ENCODE measurements at regions not wholly inside any gene's neighbourhood (a gene's known extent, or its start where the extent isn't known, plus 50 kb on each side); places are given as distances from the start of the nearest gene placed in this dataset.

DNA sequence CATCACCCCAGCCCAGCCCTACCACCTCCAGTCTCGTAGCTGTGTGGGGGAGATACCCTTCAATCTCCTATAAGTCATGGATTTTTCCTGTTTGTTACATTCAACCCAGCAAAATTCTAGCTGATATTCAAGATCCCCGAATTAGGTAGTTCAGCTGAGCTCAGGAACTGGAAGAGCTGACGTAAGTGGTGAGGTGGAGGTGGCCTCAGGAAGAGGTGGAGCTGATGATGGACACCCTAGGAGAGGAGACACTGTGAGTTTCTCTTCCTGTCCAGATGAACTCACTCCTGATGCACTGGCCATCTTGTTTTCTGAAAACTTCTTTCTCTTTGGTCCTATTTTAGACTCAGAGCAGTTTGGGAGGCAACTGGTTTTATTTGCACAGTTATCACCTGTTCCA, 90.5 kb upstream of the PITRM1 start:
- Histone ChIP-seq H3K27me3 (ENCODE audit: control insufficient read depth, insufficient read depth, low read length) (no peaks in the 10 kb centered on the region), H3K4me3 (ENCODE audit: low read depth, low read length) (no peak overlapping the region), H3K36me3 (ENCODE audit: control insufficient read depth, insufficient read depth, low read length) (no peaks in the 10 kb centered on the region)
- DNase-seq (ENCODE audit: low read depth) = no peak
- TF ChIP-seq, protein P1, sequence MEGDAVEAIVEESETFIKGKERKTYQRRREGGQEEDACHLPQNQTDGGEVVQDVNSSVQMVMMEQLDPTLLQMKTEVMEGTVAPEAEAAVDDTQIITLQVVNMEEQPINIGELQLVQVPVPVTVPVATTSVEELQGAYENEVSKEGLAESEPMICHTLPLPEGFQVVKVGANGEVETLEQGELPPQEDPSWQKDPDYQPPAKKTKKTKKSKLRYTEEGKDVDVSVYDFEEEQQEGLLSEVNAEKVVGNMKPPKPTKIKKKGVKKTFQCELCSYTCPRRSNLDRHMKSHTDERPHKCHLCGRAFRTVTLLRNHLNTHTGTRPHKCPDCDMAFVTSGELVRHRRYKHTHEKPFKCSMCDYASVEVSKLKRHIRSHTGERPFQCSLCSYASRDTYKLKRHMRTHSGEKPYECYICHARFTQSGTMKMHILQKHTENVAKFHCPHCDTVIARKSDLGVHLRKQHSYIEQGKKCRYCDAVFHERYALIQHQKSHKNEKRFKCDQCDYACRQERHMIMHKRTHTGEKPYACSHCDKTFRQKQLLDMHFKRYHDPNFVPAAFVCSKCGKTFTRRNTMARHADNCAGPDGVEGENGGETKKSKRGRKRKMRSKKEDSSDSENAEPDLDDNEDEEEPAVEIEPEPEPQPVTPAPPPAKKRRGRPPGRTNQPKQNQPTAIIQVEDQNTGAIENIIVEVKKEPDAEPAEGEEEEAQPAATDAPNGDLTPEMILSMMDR (IDR thresholded peaks at IDR 0.05; ENCODE audit: insufficient read depth, low read length, poor library complexity, severe bottlenecking) = no peak

DNA sequence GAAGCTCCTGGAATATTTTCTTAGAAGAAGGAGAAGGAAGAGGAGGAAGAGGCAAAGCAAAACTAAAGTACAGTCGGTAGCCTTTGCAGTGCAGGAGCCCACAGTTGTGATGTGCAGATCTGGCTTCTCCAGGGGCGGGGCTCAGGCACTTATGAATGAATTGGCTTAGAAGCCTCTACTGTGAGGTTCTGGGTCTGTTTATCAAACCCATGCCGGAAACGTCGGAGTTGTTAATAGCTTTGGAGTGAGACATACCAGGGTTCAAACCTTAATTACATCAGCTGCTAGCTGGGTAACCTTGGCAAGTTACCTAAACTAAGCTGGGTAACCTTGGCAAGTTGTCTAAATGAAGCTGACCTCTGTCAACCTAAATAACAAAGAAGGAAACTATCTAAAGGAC, 89.3 kb upstream of the PITRM1 start:
- Histone ChIP-seq H3K27me3 (ENCODE audit: control insufficient read depth, insufficient read depth, low read length) (no peaks in the 10 kb centered on the region), H3K36me3 (ENCODE audit: control insufficient read depth, insufficient read depth, low read length) (no peaks in the 10 kb centered on the region), H3K4me3 (ENCODE audit: low read depth, low read length) (no peak overlapping the region)
- TF ChIP-seq, protein P1 (IDR thresholded peaks at IDR 0.05; ENCODE audit: insufficient read depth, low read length, poor library complexity, severe bottlenecking) = no peak
- no peak for DNase-seq (ENCODE audit: low read depth)

DNA sequence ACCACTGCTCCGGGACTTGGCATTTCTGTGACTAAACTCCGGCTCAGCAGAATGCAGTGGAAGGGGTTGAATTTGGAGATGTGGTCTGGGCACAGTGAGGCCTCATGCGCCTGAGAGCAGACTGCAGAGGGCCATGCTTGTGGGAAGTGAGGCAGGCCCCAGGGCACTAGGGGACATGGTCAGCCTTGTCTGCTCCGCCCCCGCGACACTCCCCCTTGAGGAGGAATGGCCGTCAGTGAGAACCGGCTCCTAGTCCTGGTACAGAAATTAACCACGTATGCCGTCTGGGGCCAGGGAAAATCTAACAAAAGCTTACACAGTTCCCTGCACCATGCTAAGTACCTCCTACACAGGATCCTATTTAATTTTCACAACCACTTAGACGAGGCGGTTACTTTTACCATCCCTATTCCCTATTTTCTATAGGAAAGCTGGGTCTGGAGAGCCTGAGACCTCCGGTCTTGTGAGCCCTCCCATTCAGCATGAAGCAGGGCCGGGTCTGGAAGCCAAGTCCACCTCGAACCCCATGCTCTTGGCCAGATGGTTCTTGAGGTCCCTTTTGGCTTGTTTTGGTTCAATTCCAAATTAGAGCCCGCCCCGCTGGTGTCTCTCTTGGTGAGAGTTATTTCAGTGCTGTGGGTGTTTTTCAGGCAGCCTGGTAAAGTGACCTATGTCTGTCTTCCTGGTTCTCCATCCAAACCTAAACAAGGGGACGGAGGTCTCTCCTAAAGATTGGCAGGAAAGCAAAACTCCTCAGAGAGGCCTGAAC, 87.7 kb upstream of the PITRM1 start:
- Histone ChIP-seq H3K27me3 (ENCODE audit: control insufficient read depth, insufficient read depth, low read length) (no peaks in the 10 kb centered on the region), H3K36me3 (ENCODE audit: control insufficient read depth, insufficient read depth, low read length) (no peaks in the 10 kb centered on the region), H3K4me3 (ENCODE audit: low read depth, low read length) (no peak overlapping the region)
- TF ChIP-seq, protein P1 (IDR thresholded peaks at IDR 0.05; ENCODE audit: insufficient read depth, low read length, poor library complexity, severe bottlenecking) = no peak
- no peak for DNase-seq (ENCODE audit: low read depth)

DNA sequence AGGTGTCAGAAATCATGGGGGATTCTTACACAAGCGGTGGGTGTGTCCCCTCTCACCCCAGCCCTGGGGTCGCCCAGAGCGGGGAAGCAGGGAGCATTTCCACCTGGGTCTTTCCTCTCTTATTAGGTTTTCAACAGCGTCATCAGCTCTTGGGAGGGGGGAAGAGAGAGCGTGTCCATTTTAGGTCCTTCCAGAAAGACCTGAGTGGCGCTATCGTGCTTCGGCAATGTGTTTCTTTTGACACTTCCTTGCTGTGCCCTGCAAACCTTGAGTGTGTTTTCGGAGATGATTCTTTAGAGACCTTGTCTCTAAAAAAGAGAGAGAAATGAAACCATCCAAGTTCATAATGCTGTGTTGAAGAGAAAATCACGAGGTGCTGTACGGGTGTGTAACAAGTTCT, 86.9 kb upstream of the PITRM1 start:
- TF ChIP-seq, protein P1 (IDR thresholded peaks at IDR 0.05; ENCODE audit: insufficient read depth, low read length, poor library complexity, severe bottlenecking) = no peak
- Histone ChIP-seq H3K4me3 (ENCODE audit: low read depth, low read length) (no peak overlapping the region), H3K36me3 (ENCODE audit: control insufficient read depth, insufficient read depth, low read length) (no peaks in the 10 kb centered on the region), H3K27me3 (ENCODE audit: control insufficient read depth, insufficient read depth, low read length) (no peaks in the 10 kb centered on the region)
- DNase-seq (ENCODE audit: low read depth) = no peak

DNA sequence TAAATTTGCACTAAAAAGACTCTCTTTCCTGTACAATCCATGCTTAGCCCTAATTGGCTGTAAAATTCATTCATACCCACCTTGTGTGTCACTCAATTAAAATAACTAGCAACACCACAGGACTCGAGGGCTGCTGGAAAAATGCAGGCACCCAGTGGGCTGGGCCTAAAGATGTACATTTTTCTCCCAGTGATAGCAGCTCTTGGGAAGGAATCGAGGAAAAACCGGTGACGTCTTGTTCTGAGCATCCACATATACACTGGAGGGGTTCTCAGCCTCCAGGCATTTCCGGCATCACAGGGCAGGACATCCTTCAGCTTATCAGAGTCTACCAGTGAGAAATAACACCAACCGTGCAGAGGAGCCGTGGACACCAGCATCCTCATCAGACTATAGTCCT, 85.8 kb upstream of the PITRM1 start:
- no peaks in the 10 kb centered on the region for H3K36me3 ChIP-seq (ENCODE audit: control insufficient read depth, insufficient read depth, low read length)
- H3K4me3 ChIP-seq (ENCODE audit: low read depth, low read length) = no peak overlapping the region
- no peaks in the 10 kb centered on the region for H3K27me3 ChIP-seq (ENCODE audit: control insufficient read depth, insufficient read depth, low read length)
- DNase-seq (ENCODE audit: low read depth) = no peak
- TF ChIP-seq, protein P1 (IDR thresholded peaks at IDR 0.05; ENCODE audit: insufficient read depth, low read length, poor library complexity, severe bottlenecking) = no peak

DNA sequence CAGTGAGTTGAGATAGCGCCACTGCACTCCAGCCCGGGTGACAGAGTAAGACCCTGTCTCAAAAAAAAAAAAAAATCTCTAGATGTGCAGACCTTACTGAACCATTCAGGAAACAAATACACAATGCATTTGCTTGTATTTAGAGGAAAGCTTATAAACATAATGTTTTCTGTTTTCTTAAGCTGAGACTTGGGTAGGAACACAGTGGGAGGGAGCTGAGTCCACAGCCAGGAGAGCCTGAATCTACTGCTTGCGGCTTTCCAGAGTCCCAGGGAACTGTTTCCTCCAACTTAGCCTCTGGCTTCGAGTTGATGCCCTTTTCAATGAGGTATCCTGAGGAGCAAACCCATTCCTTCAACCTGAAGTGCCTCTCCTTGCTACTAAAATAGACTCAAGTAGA, 83.0 kb upstream of the PITRM1 start:
- Histone ChIP-seq H3K36me3 (ENCODE audit: control insufficient read depth, insufficient read depth, low read length) (no peaks in the 10 kb centered on the region), H3K4me3 (ENCODE audit: low read depth, low read length) (no peak overlapping the region), H3K27me3 (ENCODE audit: control insufficient read depth, insufficient read depth, low read length) (no peaks in the 10 kb centered on the region)
- no peak for DNase-seq (ENCODE audit: low read depth)
- TF ChIP-seq, protein P1 (IDR thresholded peaks at IDR 0.05; ENCODE audit: insufficient read depth, low read length, poor library complexity, severe bottlenecking) = no peak

All from kidney epithelial cell (primary cell).